ENCODE measurements at regions not wholly inside any gene's neighbourhood (a gene's known extent, or its start where the extent isn't known, plus 50 kb on each side); places are given as distances from the start of the nearest gene placed in this dataset.

DNA sequence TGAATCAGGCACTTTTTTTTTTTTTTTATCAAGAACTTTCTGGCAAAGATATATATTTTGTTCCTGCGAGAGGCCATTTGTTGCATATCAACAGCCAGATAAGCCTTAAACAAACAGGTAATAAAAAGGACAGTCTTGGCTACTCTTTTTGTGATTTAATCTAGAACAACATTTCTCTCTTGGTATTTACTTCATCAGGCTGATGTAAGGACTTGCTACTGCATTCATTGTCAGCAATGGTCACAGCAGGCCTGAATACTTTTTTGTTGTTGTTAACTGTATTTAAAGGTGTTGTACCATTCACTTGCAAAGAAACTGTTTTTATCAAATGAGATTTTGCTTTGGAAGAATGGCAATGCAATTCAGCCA is 683.8 kb downstream of the IRS1 start:
- Histone ChIP-seq H3K36me3 (ENCODE audit: control insufficient read depth in 4 of 4, insufficient read depth in 3 of 4, low read depth in 1 of 4, low read length in 3 of 4) (no peaks in the 10 kb centered on the region), H3K4me1 (ENCODE audit: control insufficient read depth in 4 of 4, insufficient read depth in 4 of 4, low read length in 3 of 4) (peaks cover 0 to 16% (median 13%) of the 10 kb centered on the region in 4 donors), H3K9ac (ENCODE audit: low read depth in 1 of 2, low read length in 2 of 2) (no peak overlapping the region), H3K27ac (ENCODE audit: low read depth in 1 of 2, low read length in 2 of 2) (no peak overlapping the region), H3K9me3 (ENCODE audit: control insufficient read depth in 4 of 4, low read length in 3 of 4) (no peaks in the 10 kb centered on the region), H3K4me3 (ENCODE audit: low read depth in 1 of 3, low read length in 3 of 3) (no peak overlapping the region), H3K27me3 (ENCODE audit: control insufficient read depth in 4 of 4, insufficient read depth in 4 of 4, low read length in 3 of 4) (no peaks in the 10 kb centered on the region)
- TF ChIP-seq RAD21 (IDR thresholded peaks at IDR 0.05), result no peak
- TF ChIP-seq, protein P1, sequence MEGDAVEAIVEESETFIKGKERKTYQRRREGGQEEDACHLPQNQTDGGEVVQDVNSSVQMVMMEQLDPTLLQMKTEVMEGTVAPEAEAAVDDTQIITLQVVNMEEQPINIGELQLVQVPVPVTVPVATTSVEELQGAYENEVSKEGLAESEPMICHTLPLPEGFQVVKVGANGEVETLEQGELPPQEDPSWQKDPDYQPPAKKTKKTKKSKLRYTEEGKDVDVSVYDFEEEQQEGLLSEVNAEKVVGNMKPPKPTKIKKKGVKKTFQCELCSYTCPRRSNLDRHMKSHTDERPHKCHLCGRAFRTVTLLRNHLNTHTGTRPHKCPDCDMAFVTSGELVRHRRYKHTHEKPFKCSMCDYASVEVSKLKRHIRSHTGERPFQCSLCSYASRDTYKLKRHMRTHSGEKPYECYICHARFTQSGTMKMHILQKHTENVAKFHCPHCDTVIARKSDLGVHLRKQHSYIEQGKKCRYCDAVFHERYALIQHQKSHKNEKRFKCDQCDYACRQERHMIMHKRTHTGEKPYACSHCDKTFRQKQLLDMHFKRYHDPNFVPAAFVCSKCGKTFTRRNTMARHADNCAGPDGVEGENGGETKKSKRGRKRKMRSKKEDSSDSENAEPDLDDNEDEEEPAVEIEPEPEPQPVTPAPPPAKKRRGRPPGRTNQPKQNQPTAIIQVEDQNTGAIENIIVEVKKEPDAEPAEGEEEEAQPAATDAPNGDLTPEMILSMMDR (IDR thresholded peaks at IDR 0.05; ENCODE audit: low read depth, low read length, missing input control), result no peak
- TF ChIP-seq, protein P2, sequence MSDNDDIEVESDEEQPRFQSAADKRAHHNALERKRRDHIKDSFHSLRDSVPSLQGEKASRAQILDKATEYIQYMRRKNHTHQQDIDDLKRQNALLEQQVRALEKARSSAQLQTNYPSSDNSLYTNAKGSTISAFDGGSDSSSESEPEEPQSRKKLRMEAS (IDR thresholded peaks at IDR 0.05), result no peak
- no peak for TF ChIP-seq RXRA (IDR thresholded peaks at IDR 0.05)
- TF ChIP-seq, protein P3, sequence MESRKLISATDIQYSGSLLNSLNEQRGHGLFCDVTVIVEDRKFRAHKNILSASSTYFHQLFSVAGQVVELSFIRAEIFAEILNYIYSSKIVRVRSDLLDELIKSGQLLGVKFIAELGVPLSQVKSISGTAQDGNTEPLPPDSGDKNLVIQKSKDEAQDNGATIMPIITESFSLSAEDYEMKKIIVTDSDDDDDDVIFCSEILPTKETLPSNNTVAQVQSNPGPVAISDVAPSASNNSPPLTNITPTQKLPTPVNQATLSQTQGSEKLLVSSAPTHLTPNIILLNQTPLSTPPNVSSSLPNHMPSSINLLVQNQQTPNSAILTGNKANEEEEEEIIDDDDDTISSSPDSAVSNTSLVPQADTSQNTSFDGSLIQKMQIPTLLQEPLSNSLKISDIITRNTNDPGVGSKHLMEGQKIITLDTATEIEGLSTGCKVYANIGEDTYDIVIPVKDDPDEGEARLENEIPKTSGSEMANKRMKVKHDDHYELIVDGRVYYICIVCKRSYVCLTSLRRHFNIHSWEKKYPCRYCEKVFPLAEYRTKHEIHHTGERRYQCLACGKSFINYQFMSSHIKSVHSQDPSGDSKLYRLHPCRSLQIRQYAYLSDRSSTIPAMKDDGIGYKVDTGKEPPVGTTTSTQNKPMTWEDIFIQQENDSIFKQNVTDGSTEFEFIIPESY (IDR thresholded peaks at IDR 0.05), result no peak
- TF ChIP-seq, protein P4, sequence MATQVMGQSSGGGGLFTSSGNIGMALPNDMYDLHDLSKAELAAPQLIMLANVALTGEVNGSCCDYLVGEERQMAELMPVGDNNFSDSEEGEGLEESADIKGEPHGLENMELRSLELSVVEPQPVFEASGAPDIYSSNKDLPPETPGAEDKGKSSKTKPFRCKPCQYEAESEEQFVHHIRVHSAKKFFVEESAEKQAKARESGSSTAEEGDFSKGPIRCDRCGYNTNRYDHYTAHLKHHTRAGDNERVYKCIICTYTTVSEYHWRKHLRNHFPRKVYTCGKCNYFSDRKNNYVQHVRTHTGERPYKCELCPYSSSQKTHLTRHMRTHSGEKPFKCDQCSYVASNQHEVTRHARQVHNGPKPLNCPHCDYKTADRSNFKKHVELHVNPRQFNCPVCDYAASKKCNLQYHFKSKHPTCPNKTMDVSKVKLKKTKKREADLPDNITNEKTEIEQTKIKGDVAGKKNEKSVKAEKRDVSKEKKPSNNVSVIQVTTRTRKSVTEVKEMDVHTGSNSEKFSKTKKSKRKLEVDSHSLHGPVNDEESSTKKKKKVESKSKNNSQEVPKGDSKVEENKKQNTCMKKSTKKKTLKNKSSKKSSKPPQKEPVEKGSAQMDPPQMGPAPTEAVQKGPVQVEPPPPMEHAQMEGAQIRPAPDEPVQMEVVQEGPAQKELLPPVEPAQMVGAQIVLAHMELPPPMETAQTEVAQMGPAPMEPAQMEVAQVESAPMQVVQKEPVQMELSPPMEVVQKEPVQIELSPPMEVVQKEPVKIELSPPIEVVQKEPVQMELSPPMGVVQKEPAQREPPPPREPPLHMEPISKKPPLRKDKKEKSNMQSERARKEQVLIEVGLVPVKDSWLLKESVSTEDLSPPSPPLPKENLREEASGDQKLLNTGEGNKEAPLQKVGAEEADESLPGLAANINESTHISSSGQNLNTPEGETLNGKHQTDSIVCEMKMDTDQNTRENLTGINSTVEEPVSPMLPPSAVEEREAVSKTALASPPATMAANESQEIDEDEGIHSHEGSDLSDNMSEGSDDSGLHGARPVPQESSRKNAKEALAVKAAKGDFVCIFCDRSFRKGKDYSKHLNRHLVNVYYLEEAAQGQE (IDR thresholded peaks at IDR 0.05), result no peak
- TF ChIP-seq GABPA (IDR thresholded peaks at IDR 0.05 in 1 of 2, conservative IDR thresholded peaks at IDR 0.05 in 1 of 2), result no peak
- no peak for TF ChIP-seq FOXA1 (IDR thresholded peaks at IDR 0.05)
- no peak for TF ChIP-seq YY1 (IDR thresholded peaks at IDR 0.05)
- TF ChIP-seq JUND (IDR thresholded peaks at IDR 0.05), result no peak
- TF ChIP-seq NR2F2 (IDR thresholded peaks at IDR 0.05), result no peak
- TF ChIP-seq, protein P5, sequence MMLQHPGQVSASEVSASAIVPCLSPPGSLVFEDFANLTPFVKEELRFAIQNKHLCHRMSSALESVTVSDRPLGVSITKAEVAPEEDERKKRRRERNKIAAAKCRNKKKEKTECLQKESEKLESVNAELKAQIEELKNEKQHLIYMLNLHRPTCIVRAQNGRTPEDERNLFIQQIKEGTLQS (IDR thresholded peaks at IDR 0.05), result no peak
- TF ChIP-seq HNF4A (conservative IDR thresholded peaks at IDR 0.05), result no peak
- TF ChIP-seq SP1 (IDR thresholded peaks at IDR 0.05), result no peak
- 81% methylated on average over 1 of the region's 1 CpG for WGBS
- no peak for DNase-seq (ENCODE audit: low spot score)

DNA sequence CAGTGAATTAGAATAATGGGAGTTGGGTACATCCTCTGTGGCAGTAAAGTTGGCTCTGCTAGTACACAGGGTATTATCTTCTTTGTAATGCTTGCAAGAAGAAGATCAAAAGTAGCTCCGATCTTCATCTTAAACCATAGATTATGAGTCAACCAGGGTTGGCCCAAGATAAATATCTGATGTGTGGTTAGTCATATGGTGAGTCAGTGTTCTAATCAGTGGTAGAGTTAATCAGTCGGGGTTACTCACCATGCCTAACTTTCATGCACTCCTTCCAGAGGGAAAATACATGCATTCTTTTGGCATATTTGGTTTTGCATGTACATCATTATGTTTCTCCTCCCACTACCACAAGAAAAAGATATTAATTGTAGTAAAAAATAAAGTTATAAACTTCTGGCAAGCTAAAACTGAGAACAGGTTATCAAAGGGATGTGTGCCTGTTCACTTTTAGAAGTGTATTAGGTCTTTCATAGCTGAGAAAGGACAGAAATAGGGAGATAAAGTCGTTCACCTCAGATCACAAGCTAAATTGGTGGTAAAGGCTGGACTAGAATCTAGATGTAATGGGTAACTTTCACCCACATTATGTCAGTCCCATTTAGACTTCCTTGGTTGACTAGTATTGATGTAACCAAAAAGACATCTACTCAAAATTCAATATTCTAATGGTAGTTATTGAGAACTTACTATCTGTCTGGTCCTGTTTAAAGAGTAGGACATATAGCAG is 684.4 kb downstream of the IRS1 start:
- DNase-seq (ENCODE audit: low spot score), result no peak
- no peak overlapping the region for H3K4me3 ChIP-seq (ENCODE audit: low read depth in 1 of 3, low read length in 3 of 3)
- H3K27ac ChIP-seq (ENCODE audit: low read depth in 1 of 2, low read length in 2 of 2), result no peak overlapping the region
- no peaks in the 10 kb centered on the region for H3K9me3 ChIP-seq (ENCODE audit: control insufficient read depth in 4 of 4, low read length in 3 of 4)
- no peak overlapping the region for H3K9ac ChIP-seq (ENCODE audit: low read depth in 1 of 2, low read length in 2 of 2)
- no peaks in the 10 kb centered on the region for H3K36me3 ChIP-seq (ENCODE audit: control insufficient read depth in 4 of 4, insufficient read depth in 3 of 4, low read depth in 1 of 4, low read length in 3 of 4)
- WGBS, result 74% methylated on average over 3 of the region's 3 CpGs
- no peaks in the 10 kb centered on the region for H3K27me3 ChIP-seq (ENCODE audit: control insufficient read depth in 4 of 4, insufficient read depth in 4 of 4, low read length in 3 of 4)
- peaks cover 0 to 16% (median 13%) of the 10 kb centered on the region in 4 donors for H3K4me1 ChIP-seq (ENCODE audit: control insufficient read depth in 4 of 4, insufficient read depth in 4 of 4, low read length in 3 of 4)
- TF ChIP-seq RAD21 (IDR thresholded peaks at IDR 0.05), result no peak
- no peak for TF ChIP-seq JUND (IDR thresholded peaks at IDR 0.05)
- no peak for TF ChIP-seq HNF4A (conservative IDR thresholded peaks at IDR 0.05)
- no peak for TF ChIP-seq GABPA (IDR thresholded peaks at IDR 0.05 in 1 of 2, conservative IDR thresholded peaks at IDR 0.05 in 1 of 2)
- TF ChIP-seq SP1 (IDR thresholded peaks at IDR 0.05), result no peak
- TF ChIP-seq NR2F2 (IDR thresholded peaks at IDR 0.05), result no peak
- TF ChIP-seq EGR1 (IDR thresholded peaks at IDR 0.05; ENCODE audit: low read depth in 2 of 2), result no peak
- TF ChIP-seq, protein P4 (IDR thresholded peaks at IDR 0.05), result no peak
- TF ChIP-seq TAF1 (conservative IDR thresholded peaks at IDR 0.05), result no peak
- no peak for TF ChIP-seq HNF4G (IDR thresholded peaks at IDR 0.05)
- TF ChIP-seq, protein P3 (IDR thresholded peaks at IDR 0.05), result no peak

Measured in liver (tissue), 8 donors.